Activated T-cell treated with anti-CD3 and anti-CD28 coated beads, Interleukin-2, amount 50 U/mL, for 72 hours (primary cell): ENCODE measurements at regions not wholly inside any gene's neighbourhood (a gene's known extent, or its start where the extent isn't known, plus 50 kb on each side); places are given as distances from the start of the nearest gene placed in this dataset.
A peak's percentile ranks its signal among the peaks of the same experiment; 100 is the strongest.

Experiments used
- ATAC-seq, 2 donors: fragments of 150-1000 bp; cut with Tn5 transposase; replicated peaks in 1 of 2; 2 replicates each; pipeline ENCODE4 v1.10.0; 2021; ENCODE audit warnings: moderate library complexity in 2 of 2, mild to moderate bottlenecking in 1 of 2
- DNase-seq, 2 donors: peaks; one replicate each; pipeline ENCODE4 v3.0.0; 2021 to 2022; ENCODE audit warnings: mixed read lengths in 1 of 2
- H3K27ac Mint-ChIP-seq: one replicate; pipeline ENCODE4 v1.8.0; 2022; ENCODE audit warnings: mild to moderate bottlenecking, moderate library complexity, mixed read lengths
- H3K27me3 Mint-ChIP-seq: one replicate; pipeline ENCODE4 v1.8.0; 2022; ENCODE audit warnings: low read depth, mixed read lengths
- H3K36me3 Mint-ChIP-seq, 2 donors: one replicate each; pipeline ENCODE4 v1.8.0; 2022; ENCODE audit warnings: mixed read lengths in 2 of 2, mild to moderate bottlenecking in 1 of 2; ENCODE audit not compliant: insufficient read depth in 2 of 2
- H3K4me1 Mint-ChIP-seq: one replicate; pipeline ENCODE4 v1.8.0; 2022; ENCODE audit warnings: low read depth, mixed read lengths
- H3K4me3 Mint-ChIP-seq, 2 donors: one replicate each; pipeline ENCODE4 v1.8.0; 2022; ENCODE audit warnings: mild to moderate bottlenecking in 2 of 2, mixed read lengths in 2 of 2, moderate library complexity in 2 of 2
- H3K9me3 Mint-ChIP-seq, 2 donors: one replicate each; pipeline ENCODE4 v1.8.0; 2022; ENCODE audit warnings: mixed read lengths in 2 of 2

DNA sequence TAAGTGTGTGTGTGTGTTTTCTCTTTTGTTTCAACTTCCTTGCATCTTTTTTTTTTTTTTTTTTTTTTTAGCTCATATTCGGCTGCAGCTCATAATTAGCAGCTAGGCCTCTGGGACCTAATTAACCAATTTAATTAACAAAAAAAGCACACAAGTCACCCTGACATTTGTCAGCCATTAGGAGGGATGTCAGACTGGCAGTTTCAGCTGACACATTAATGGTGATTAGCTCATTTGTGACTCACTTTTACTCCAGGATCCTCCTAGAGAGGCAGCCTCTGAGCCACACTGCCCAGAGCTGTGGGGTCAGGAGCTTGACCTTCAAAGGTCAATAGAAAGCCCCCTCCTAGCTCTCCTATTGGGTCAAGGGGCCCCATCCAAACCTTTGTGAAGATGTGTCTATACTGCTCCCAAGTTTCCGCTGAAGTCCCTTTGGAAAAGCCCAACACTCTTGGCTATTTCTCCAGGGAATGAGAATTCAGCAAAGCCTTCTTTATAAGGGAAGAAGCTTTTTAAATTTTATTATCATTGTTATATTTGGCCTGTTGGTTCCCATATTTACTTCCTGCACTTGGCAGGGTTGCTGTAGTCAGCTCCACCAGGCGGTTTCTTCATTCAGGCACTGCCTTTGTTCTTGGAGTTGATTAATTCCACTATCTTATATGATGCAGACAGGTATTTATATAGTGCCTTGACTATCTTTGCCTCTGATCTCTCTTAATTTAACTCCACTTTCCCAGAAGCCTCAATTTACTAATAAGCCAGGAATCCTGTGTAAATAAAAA lies 109.5 kb upstream of the HABP2 start:
- no peak for DNase-seq
- no peak for ATAC-seq
- Mint-ChIP-seq H3K36me3 (no peaks in the 10 kb centered on the region), H3K4me3 (no peak overlapping the region), H3K27me3 (peaks cover 14% of the 10 kb centered on the region), H3K27ac (no peak overlapping the region), H3K9me3 (no peaks in the 10 kb centered on the region), H3K4me1 (no peaks in the 10 kb centered on the region)

DNA sequence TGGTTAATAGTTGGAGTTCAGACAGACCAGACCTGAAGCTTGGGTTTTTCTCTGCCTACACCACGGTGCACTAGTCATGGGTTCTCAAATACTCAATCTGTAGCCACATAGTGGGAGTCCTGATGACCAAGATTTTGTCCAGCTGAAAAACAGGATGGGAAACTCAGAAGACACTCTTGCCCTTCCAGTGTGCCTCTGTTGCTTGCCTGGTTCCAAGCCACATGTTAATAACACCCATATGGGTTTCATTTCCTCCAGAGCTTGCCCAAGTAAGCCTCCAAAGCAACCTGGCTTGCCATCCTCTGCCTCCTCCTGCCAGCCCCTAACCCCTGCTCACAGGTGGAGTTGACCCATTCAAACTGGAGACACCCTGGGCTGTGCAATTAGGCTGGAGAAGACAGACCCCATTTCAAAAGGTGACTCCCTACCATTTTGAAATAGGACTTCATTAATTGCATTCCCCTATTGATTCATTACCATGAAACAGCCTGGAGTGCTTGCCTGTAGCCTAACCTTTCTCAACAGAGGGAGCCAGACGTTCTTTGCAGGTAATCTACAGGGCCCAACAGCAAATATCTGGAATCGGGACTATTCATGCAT lies 108.0 kb upstream of the HABP2 start:
- Mint-ChIP-seq H3K27ac (no peak overlapping the region), H3K27me3 (peaks cover 7% of the 10 kb centered on the region), H3K9me3 (no peaks in the 10 kb centered on the region), H3K4me3 (no peak overlapping the region), H3K4me1 (no peaks in the 10 kb centered on the region), H3K36me3 (no peaks in the 10 kb centered on the region)
- no peak for ATAC-seq
- no peak for DNase-seq

GRCh38 chr10:113445736-113446135 lies 107.1 kb upstream of the HABP2 start:
- Mint-ChIP-seq H3K27ac (no peak overlapping the region), H3K27me3 (peaks cover 13% of the 10 kb centered on the region), H3K9me3 (no peaks in the 10 kb centered on the region), H3K4me1 (no peaks in the 10 kb centered on the region), H3K36me3 (no peaks in the 10 kb centered on the region), H3K4me3 (no peak overlapping the region)
- ATAC-seq (no peak), DNase-seq (no peak)

DNA sequence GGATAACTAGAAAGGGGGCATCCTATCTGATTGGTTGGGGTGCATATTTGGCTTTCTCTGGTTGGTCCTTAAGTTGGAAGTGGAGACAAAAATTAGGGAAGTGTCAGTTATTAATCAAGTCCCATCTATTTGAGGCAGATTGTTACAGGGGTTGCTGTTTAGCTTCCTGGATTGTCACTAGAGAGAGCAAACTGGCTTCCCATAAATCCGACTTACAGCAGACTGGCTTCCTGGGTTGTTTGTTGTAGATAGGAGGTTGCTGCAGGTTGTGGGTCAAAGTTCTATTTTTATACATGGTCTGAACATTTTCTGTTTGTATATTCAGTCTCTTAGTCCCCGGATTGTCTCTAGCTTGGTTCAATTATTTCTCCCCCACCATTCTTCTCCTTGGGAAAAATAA lies 106.1 kb upstream of the HABP2 start:
- no peak for ATAC-seq

DNA sequence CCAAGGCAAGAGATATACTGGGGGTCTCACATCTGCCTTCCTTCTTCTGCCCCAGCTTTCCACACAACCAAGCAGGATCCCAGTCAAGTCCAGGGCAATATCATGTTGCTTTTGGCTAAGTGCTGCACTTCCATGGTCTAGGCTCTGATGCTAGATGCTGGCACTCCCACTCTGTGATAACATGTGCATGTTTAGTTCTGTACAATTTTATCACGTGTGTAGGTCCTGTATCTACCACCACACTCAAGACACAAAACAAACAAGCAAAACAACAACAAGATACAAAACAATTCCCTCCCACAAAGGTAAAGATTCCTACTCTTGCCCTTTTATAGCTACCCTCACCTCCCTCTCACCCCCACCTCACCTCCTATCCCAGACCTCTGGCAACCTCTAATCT lies 105.6 kb upstream of the HABP2 start:
- H3K36me3 Mint-ChIP-seq = no peaks in the 10 kb centered on the region

More for the DNA sequence above, 106.1 kb upstream of the HABP2 start:
- DNase-seq = no peak
- no peak overlapping the region for H3K27ac Mint-ChIP-seq
- H3K9me3 Mint-ChIP-seq = no peaks in the 10 kb centered on the region
- H3K4me3 Mint-ChIP-seq = no peak overlapping the region
- H3K4me1 Mint-ChIP-seq = no peaks in the 10 kb centered on the region
- H3K27me3 Mint-ChIP-seq = peaks cover 23% of the 10 kb centered on the region
- H3K36me3 Mint-ChIP-seq = no peaks in the 10 kb centered on the region

GRCh38 chr10:113449006-113449695 lies 103.7 kb upstream of the HABP2 start:
- Mint-ChIP-seq H3K9me3 (no peaks in the 10 kb centered on the region), H3K27me3 (peaks cover 24% of the 10 kb centered on the region), H3K36me3 (no peaks in the 10 kb centered on the region), H3K4me3 (no peak overlapping the region), H3K4me1 (no peaks in the 10 kb centered on the region), H3K27ac (no peak overlapping the region)
- DNase-seq (no peak), ATAC-seq (no peak)

More for the DNA sequence above, 105.6 kb upstream of the HABP2 start:
- H3K27me3 Mint-ChIP-seq = peaks cover 24% of the 10 kb centered on the region
- no peaks in the 10 kb centered on the region for H3K4me1 Mint-ChIP-seq
- no peak overlapping the region for H3K4me3 Mint-ChIP-seq
- H3K9me3 Mint-ChIP-seq = no peaks in the 10 kb centered on the region
- H3K27ac Mint-ChIP-seq = no peak overlapping the region
- ATAC-seq = no peak
- DNase-seq = no peak

DNA sequence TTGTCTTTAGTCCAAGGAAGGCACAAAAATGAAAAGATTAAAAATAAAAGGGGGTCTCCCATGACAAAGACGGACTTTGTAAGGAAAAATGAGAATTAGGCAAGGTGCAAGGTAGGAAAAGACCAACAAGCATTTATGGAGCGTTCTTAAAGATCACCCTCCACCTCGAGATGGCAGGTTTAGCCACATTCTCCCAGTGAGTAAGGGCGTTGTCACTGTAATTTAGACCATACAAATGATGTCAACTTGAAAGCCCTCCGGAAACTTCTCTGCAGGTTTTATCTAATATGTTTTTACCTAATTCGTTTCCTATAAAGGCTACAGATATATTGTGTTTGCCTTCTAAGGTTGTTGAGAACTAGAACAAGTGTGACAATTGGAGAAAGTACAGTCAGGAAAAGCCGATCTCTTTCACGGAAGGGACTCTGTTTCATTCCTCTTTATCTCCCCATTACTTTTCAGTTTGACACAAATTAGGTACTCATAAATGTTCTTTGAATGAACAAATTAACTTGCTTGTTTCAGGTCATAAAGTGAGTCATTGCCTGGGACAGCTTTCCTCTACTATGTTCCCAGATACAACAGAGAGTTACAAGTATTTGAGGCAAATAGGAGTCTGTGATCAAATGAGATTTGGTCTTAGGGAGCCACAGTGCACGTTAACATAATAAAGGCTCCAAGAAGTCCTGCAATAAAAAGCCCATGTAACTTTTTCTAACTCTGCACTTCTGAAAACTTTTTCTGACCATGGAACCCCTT lies 102.6 kb upstream of the HABP2 start:
- no peaks in the 10 kb centered on the region for H3K9me3 Mint-ChIP-seq
- DNase-seq (no peak), ATAC-seq (no peak)
- no peak overlapping the region for H3K4me3 Mint-ChIP-seq
- H3K27ac Mint-ChIP-seq = no peak overlapping the region
- H3K4me1 Mint-ChIP-seq = no peaks in the 10 kb centered on the region
- H3K36me3 Mint-ChIP-seq = no peaks in the 10 kb centered on the region
- H3K27me3 Mint-ChIP-seq = peaks cover 24% of the 10 kb centered on the region

DNA sequence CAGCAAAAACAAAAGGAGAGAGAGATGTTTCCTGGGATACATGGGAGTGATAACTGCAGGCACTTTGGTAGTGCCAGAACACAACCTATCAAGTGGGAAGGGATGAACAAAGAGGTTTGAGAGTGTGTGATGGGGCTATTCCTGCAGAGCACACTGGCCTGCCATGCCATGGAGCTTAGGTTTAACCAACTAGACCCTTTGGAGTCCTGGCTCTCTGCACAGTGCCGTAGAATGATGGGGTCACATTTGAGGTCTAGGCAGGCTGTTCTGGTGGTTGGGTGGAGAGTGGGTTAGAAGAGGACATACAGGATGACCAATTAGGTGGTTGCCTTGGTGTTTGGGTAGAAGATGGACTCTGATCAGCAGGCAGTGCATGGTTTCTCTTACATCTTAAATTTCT lies 101.9 kb upstream of the HABP2 start:
- peaks cover 24% of the 10 kb centered on the region for H3K27me3 Mint-ChIP-seq
- H3K4me3 Mint-ChIP-seq = no peak overlapping the region
- H3K36me3 Mint-ChIP-seq = no peaks in the 10 kb centered on the region
- H3K9me3 Mint-ChIP-seq = no peaks in the 10 kb centered on the region
- DNase-seq (no peak), ATAC-seq (no peak)
- no peaks in the 10 kb centered on the region for H3K4me1 Mint-ChIP-seq
- no peak overlapping the region for H3K27ac Mint-ChIP-seq

GRCh38 chr10:113452146-113452845 lies 100.6 kb upstream of the HABP2 start:
- Mint-ChIP-seq H3K27me3 (peaks cover 21% of the 10 kb centered on the region), H3K27ac (no peak overlapping the region), H3K36me3 (no peaks in the 10 kb centered on the region), H3K9me3 (no peaks in the 10 kb centered on the region), H3K4me3 (no peak overlapping the region), H3K4me1 (no peaks in the 10 kb centered on the region)
- ATAC-seq (no peak), DNase-seq (no peak)

GRCh38 chr10:113453351-113453750 lies 99.5 kb upstream of the HABP2 start:
- Mint-ChIP-seq H3K27me3 (peaks cover 18% of the 10 kb centered on the region), H3K36me3 (no peaks in the 10 kb centered on the region), H3K4me3 (no peak overlapping the region), H3K9me3 (no peaks in the 10 kb centered on the region), H3K4me1 (no peaks in the 10 kb centered on the region), H3K27ac (no peak overlapping the region)
- no peak for DNase-seq
- no peak for ATAC-seq

DNA sequence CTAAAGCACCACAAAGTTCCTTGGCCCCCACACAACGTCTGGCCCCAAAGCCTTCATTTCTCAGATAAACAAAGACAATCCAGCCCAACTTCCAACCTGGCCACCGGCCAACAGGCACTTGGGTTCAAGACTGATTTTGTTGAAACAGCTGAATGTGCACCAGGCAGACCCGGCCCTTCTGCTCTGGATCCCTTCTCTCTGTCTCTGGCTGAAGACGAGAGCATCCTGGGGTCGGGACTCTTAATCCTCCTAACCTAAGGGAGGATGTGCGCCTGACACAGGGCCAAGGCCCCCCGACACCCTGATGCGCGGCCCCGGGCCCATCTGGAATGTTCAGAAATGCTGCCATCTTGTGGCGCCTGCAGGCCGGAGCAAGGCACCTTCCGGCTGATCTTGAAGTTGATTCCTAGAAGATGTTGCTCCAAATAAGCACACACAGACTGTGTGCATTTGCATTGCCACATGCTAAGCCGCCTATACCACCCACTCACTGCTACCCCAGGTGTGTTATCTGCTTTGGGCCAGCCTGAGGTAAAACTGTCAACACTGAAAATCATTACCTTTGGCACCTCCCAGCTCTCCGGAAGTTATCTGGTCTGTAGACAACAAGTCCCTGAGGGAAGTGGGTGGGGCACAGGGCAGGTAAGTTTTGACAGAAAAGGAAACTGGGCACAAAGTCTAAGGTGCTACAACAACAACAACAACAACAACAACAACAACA lies 98.4 kb upstream of the HABP2 start:
- Mint-ChIP-seq H3K4me3 (no peak overlapping the region), H3K9me3 (no peaks in the 10 kb centered on the region), H3K36me3 (no peaks in the 10 kb centered on the region), H3K4me1 (no peaks in the 10 kb centered on the region), H3K27me3 (peaks cover 23% of the 10 kb centered on the region), H3K27ac (no peak overlapping the region)
- ATAC-seq = no peak
- DNase-seq = peak; percentile 15 to 16

GRCh38 chr10:113455947-113456346 lies 96.9 kb upstream of the HABP2 start:
- Mint-ChIP-seq H3K4me1 (no peaks in the 10 kb centered on the region), H3K36me3 (no peaks in the 10 kb centered on the region), H3K9me3 (no peaks in the 10 kb centered on the region), H3K27me3 (peaks cover 19% of the 10 kb centered on the region), H3K4me3 (no peak overlapping the region), H3K27ac (no peak overlapping the region)
- DNase-seq = no peak
- ATAC-seq = no peak
